Body of pancreas (tissue), 4 donors: ENCODE measurements at regions not wholly inside any gene's neighbourhood (a gene's known extent, or its start where the extent isn't known, plus 50 kb on each side); places are given as distances from the start of the nearest gene placed in this dataset.

Experiments used
- POLR2A ChIP-seq, 3 donors: fragments of 450-650 bp; IDR thresholded peaks; one replicate each; pipeline ENCODE4 v1.6.1; 2016; ENCODE audit warnings: antibody characterized with exemption in 3 of 3, mild to moderate bottlenecking in 2 of 3
- TF ChIP-seq, protein P1 (sequence below), 7 experiments: fragments of 450-650 bp in 4 of 7; fragments of 200-600 bp in 3 of 7; sonication (generic) in 3 of 7; IDR thresholded peaks; one replicate each; pipeline ENCODE4 v1.5.1; 2016 to 2019; ENCODE audit warnings: antibody characterized with exemption in 7 of 7

DNA sequence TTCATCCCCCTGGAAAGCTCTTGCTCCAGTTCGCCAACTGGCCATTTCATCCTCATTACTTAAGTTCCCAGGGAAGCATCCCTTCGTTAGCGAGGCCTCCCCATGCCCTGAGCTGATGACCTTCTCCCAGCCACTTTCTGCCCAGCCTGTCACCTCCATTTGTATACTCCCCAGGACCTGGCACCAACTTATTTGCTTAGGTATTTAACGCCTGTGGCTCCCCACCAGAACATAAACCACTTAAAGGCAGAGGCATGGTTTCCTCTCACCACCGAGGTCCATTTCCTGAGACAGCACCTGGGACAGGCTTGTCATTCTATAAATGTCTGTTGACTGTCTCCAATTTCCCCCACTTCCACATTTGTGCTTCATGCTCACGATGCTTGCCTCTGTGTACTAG is 189.0 kb downstream of the ZNF621 start:
- TF ChIP-seq, protein P1, sequence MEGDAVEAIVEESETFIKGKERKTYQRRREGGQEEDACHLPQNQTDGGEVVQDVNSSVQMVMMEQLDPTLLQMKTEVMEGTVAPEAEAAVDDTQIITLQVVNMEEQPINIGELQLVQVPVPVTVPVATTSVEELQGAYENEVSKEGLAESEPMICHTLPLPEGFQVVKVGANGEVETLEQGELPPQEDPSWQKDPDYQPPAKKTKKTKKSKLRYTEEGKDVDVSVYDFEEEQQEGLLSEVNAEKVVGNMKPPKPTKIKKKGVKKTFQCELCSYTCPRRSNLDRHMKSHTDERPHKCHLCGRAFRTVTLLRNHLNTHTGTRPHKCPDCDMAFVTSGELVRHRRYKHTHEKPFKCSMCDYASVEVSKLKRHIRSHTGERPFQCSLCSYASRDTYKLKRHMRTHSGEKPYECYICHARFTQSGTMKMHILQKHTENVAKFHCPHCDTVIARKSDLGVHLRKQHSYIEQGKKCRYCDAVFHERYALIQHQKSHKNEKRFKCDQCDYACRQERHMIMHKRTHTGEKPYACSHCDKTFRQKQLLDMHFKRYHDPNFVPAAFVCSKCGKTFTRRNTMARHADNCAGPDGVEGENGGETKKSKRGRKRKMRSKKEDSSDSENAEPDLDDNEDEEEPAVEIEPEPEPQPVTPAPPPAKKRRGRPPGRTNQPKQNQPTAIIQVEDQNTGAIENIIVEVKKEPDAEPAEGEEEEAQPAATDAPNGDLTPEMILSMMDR (IDR thresholded peaks at IDR 0.05): no peak
- TF ChIP-seq POLR2A (IDR thresholded peaks at IDR 0.05): no peak
